Gastroesophageal sphincter (tissue), 4 donors: ENCODE measurements at regions not wholly inside any gene's neighbourhood (a gene's known extent, or its start where the extent isn't known, plus 50 kb on each side); places are given as distances from the start of the nearest gene placed in this dataset.

Experiments
- ATAC-seq: fragments of 150-250 bp; one replicate; pipeline ENCODE4 v1.9.1; 2016; ENCODE audit warnings: mild to moderate bottlenecking, moderate library complexity
- H3K27ac ChIP-seq, 4 donors: fragments of 200-600 bp; sonication (generic) in 3 of 4; 1 replicate in 3 of 4; 2 replicates in 1 of 4; pipeline ENCODE4 v1.5.1; 2016 to 2019
- H3K27me3 ChIP-seq: fragments of 200-600 bp; sonication (generic); one replicate; pipeline ENCODE4 v1.5.1; 2019
- H3K36me3 ChIP-seq, 2 donors: fragments of 200-600 bp; sonication (generic); one replicate each; pipeline ENCODE4 v1.5.1; 2019; ENCODE audit warnings: control low read depth in 1 of 2
- H3K4me1 ChIP-seq, 3 donors: fragments of 200-600 bp; sonication (generic); 1 replicate in 2 of 3; 2 replicates in 1 of 3; pipeline ENCODE4 v1.5.1; 2016 to 2019; ENCODE audit warnings: control low read depth in 2 of 3
- H3K4me3 ChIP-seq, 2 donors: fragments of 200-600 bp; sonication (generic); one replicate each; pipeline ENCODE4 v1.5.1; 2019; ENCODE audit warnings: mild to moderate bottlenecking in 1 of 2, moderate library complexity in 1 of 2
- H3K9me3 ChIP-seq, 3 donors: fragments of 200-600 bp; sonication (generic); one replicate each; pipeline ENCODE4 v1.5.1; 2017 to 2019; ENCODE audit warnings: control low read depth in 2 of 3
- CTCF ChIP-seq, 4 experiments: fragments of 200-600 bp in 2 of 4; fragments of 450-650 bp in 2 of 4; sonication (generic) in 1 of 4; IDR thresholded peaks; one replicate each; pipeline ENCODE4 v1.5.1; 2017 to 2019; ENCODE audit warnings: antibody characterized with exemption in 4 of 4, mild to moderate bottlenecking in 2 of 4, moderate library complexity in 2 of 4
- EP300 ChIP-seq: sonication (generic); formaldehyde crosslinking; IDR thresholded peaks from one replicate; pipeline ENCODE4 v1.6.1; 2017; ENCODE audit warnings: antibody characterized with exemption, mild to moderate bottlenecking
- POLR2A ChIP-seq, 2 donors: fragments of 450-650 bp; IDR thresholded peaks; one replicate each; pipeline ENCODE4 v1.6.1; 2017; ENCODE audit warnings: antibody characterized with exemption in 2 of 2, mild to moderate bottlenecking in 2 of 2, moderate library complexity in 1 of 2
- POLR2AphosphoS5 ChIP-seq: sonication (generic); formaldehyde crosslinking; IDR thresholded peaks from one replicate; pipeline ENCODE4 v1.6.1; 2017; ENCODE audit warnings: antibody characterized with exemption
- WGBS, 2 donors: methylation state at CpG; one replicate each; pipeline ENCODE4 v1.1.5; 2018; ENCODE audit warnings: low coverage in 1 of 2; 5-methylcytosine and 5-hydroxymethylcytosine counted together

- H3K36me3 ChIP-seq: no peaks in the 10 kb centered on the region
- ATAC-seq: no peak
Measured at GRCh38 chr3:73315706-73316105, 254.2 kb downstream of the EBLN2 start.

GRCh38 chr3:73319179-73319769 is 257.8 kb downstream of the EBLN2 start:
- H3K36me3 ChIP-seq: no peaks in the 10 kb centered on the region
- H3K9me3 ChIP-seq: peaks cover 0 to 9% (median 0%) of the 10 kb centered on the region in 3 donors
- H3K27ac ChIP-seq: no peak overlapping the region
- no peak for TF ChIP-seq POLR2AphosphoS5
- TF ChIP-seq CTCF (IDR thresholded peaks at IDR 0.05): no peak
- no peak for TF ChIP-seq EP300
- no peak for TF ChIP-seq POLR2A (IDR thresholded peaks at IDR 0.05)
- H3K27me3 ChIP-seq: no peaks in the 10 kb centered on the region
- no peaks in the 10 kb centered on the region for H3K4me1 ChIP-seq
- ATAC-seq: no peak
- 39 to 61% methylated on average over 4 to 5 of the region's 5 CpGs for WGBS, 2 donors
- no peak overlapping the region for H3K4me3 ChIP-seq

More at GRCh38 chr3:73315706-73316105, 254.2 kb downstream of the EBLN2 start:
- H3K27ac ChIP-seq: no peak overlapping the region
- no peak for TF ChIP-seq CTCF (IDR thresholded peaks at IDR 0.05)
- no peak for TF ChIP-seq POLR2AphosphoS5
- no peak for TF ChIP-seq EP300
- no peak for TF ChIP-seq POLR2A (IDR thresholded peaks at IDR 0.05)
- no peaks in the 10 kb centered on the region for H3K9me3 ChIP-seq
- H3K27me3 ChIP-seq: no peaks in the 10 kb centered on the region
- H3K4me3 ChIP-seq: no peak overlapping the region
- H3K4me1 ChIP-seq: no peaks in the 10 kb centered on the region
- 52 to 59% methylated on average over 10 of the region's 10 CpGs for WGBS, 2 donors

GRCh38 chr3:73321286-73321999 is 260.0 kb downstream of the EBLN2 start:
- no peak for TF ChIP-seq CTCF (IDR thresholded peaks at IDR 0.05)
- no peak for TF ChIP-seq POLR2A (IDR thresholded peaks at IDR 0.05)
- TF ChIP-seq EP300: no peak
- no peak for TF ChIP-seq POLR2AphosphoS5
- H3K4me3 ChIP-seq: no peak overlapping the region
- H3K27ac ChIP-seq: no peak overlapping the region
- no peaks in the 10 kb centered on the region for H3K27me3 ChIP-seq
- peaks cover 0 to 9% (median 0%) of the 10 kb centered on the region in 3 donors for H3K9me3 ChIP-seq
- no peaks in the 10 kb centered on the region for H3K4me1 ChIP-seq
- ATAC-seq: no peak
- WGBS, 2 donors: 58% methylated on average over 8 of the region's 8 CpGs
- H3K36me3 ChIP-seq: no peaks in the 10 kb centered on the region

GRCh38 chr3:73324203-73325155 is 263.0 kb downstream of the EBLN2 start:
- TF ChIP-seq POLR2AphosphoS5: no peak
- no peak for TF ChIP-seq EP300
- H3K36me3 ChIP-seq: no peaks in the 10 kb centered on the region
- 48 to 57% methylated on average over 5 of the region's 5 CpGs for WGBS, 2 donors
- H3K9me3 ChIP-seq: peaks cover 0 to 9% (median 0%) of the 10 kb centered on the region in 3 donors
- no peaks in the 10 kb centered on the region for H3K27me3 ChIP-seq
- no peak for ATAC-seq
- no peak overlapping the region for H3K27ac ChIP-seq
- H3K4me3 ChIP-seq: no peak overlapping the region
- no peaks in the 10 kb centered on the region for H3K4me1 ChIP-seq

GRCh38 chr3:73326396-73326795 is 264.9 kb downstream of the EBLN2 start:
- Histone ChIP-seq H3K36me3 (no peaks in the 10 kb centered on the region), H3K27ac (no peak overlapping the region), H3K4me3 (no peak overlapping the region), H3K9me3 (peaks cover 0 to 9% (median 0%) of the 10 kb centered on the region in 3 donors), H3K27me3 (no peaks in the 10 kb centered on the region), H3K4me1 (no peaks in the 10 kb centered on the region)
- TF ChIP-seq EP300 (no peak), CTCF (IDR thresholded peaks at IDR 0.05) (no peak), POLR2A (IDR thresholded peaks at IDR 0.05) (no peak), POLR2AphosphoS5 (no peak)
- WGBS, 2 donors: 89 to 93% methylated on average over 3 of the region's 3 CpGs
- ATAC-seq: no peak
